CD14-positive monocyte (primary cell): ENCODE measurements at regions not wholly inside any gene's neighbourhood (a gene's known extent, or its start where the extent isn't known, plus 50 kb on each side); places are given as distances from the start of the nearest gene placed in this dataset.

Experiments used
- DNase-seq, 3 donors: peaks; one replicate each; pipeline ENCODE4 v3.0.0-alpha.2; 2011 to 2022
- H2AFZ ChIP-seq: 2 replicates; pipeline ENCODE4 v1.6.0; 2012; ENCODE audit warnings: mild to moderate bottlenecking, low read depth, low read length, inconsistent platforms; ENCODE audit not compliant: insufficient read depth, poor library complexity, severe bottlenecking
- H3K27ac ChIP-seq, 2 donors: 1 replicate in 1 of 2; 2 replicates in 1 of 2; pipeline ENCODE4 v1.5.1; 2012 to 2013; ENCODE audit warnings: low read length in 2 of 2, control low read depth in 1 of 2, inconsistent platforms in 1 of 2, low read depth in 1 of 2, mild to moderate bottlenecking in 1 of 2
- H3K27me3 ChIP-seq, 2 donors: one replicate each; pipeline versions ENCODE4 v1.6.0 to v1.6.1; 2011 to 2013; ENCODE audit warnings: low read length in 2 of 2; ENCODE audit not compliant: control insufficient read depth in 2 of 2, insufficient read depth in 2 of 2
- H3K36me3 ChIP-seq, 2 donors: replicated peaks in 1 of 2; 1 replicate in 1 of 2; 2 replicates in 1 of 2; pipeline versions ENCODE4 v1.5.1 to v1.6.1; 2012 to 2013; ENCODE audit warnings: low read length in 2 of 2, control low read depth in 1 of 2, inconsistent platforms in 1 of 2, mild to moderate bottlenecking in 1 of 2; ENCODE audit not compliant: insufficient read depth in 2 of 2, control insufficient read depth in 1 of 2
- H3K4me1 ChIP-seq, 2 donors: 1 replicate in 1 of 2; 2 replicates in 1 of 2; pipeline versions ENCODE4 v1.5.1 to v1.6.1; 2012 to 2013; ENCODE audit warnings: low read length in 2 of 2, control low read depth in 1 of 2, inconsistent platforms in 1 of 2, mild to moderate bottlenecking in 1 of 2, moderate library complexity in 1 of 2; ENCODE audit not compliant: insufficient read depth in 2 of 2, control insufficient read depth in 1 of 2
- H3K4me2 ChIP-seq: replicated peaks from 2 replicates; pipeline ENCODE3; 2012; ENCODE audit warnings: low read length, moderate library complexity, mild to moderate bottlenecking; ENCODE audit not compliant: poor library complexity, severe bottlenecking; ENCODE audit errors: extremely low read depth
- H3K4me3 ChIP-seq, 3 experiments: fragments of 200-600 bp in 1 of 3; sonication (generic) in 1 of 3; replicated peaks in 1 of 3; 1 replicate in 2 of 3; 2 replicates in 1 of 3; pipeline ENCODE4 v1.5.1; 2011 to 2013; ENCODE audit warnings: low read length in 3 of 3, mild to moderate bottlenecking in 3 of 3, control low read depth in 2 of 3, low read depth in 2 of 3, inconsistent platforms in 1 of 3, moderate library complexity in 1 of 3
- H3K79me2 ChIP-seq: 2 replicates; pipeline ENCODE4 v1.6.0; 2012; ENCODE audit warnings: mild to moderate bottlenecking, control low read depth, inconsistent platforms, low read length, moderate library complexity; ENCODE audit not compliant: insufficient read depth
- H3K9ac ChIP-seq: 2 replicates; pipeline ENCODE4 v1.6.0; 2017; ENCODE audit warnings: low read length, mild to moderate bottlenecking; ENCODE audit not compliant: insufficient read depth, poor library complexity, severe bottlenecking
- H3K9me3 ChIP-seq, 2 donors: replicated peaks in 1 of 2; 1 replicate in 1 of 2; 2 replicates in 1 of 2; pipeline versions ENCODE4 v1.5.1 to v1.6.1; 2012 to 2013; ENCODE audit warnings: low read length in 2 of 2, control low read depth in 1 of 2; ENCODE audit not compliant: control insufficient read depth in 1 of 2, insufficient read depth in 1 of 2
- H4K20me1 ChIP-seq: 2 replicates; pipeline ENCODE4 v1.6.0; 2012; ENCODE audit warnings: mild to moderate bottlenecking, low read length, control low read depth, moderate library complexity; ENCODE audit not compliant: insufficient read depth
- H3K27ac Mint-ChIP-seq, 7 donors: one replicate each; pipeline ENCODE4 v1.8.0; 2020; ENCODE audit warnings: mild to moderate bottlenecking in 7 of 7, mixed read lengths in 7 of 7, moderate library complexity in 6 of 7, inconsistent platforms in 2 of 7
- H3K27me3 Mint-ChIP-seq, 3 donors: one replicate each; pipeline ENCODE4 v1.8.0; 2021 to 2022; ENCODE audit warnings: low read depth in 3 of 3, mild to moderate bottlenecking in 3 of 3, mixed read lengths in 3 of 3, moderate library complexity in 3 of 3, inconsistent platforms in 1 of 3
- H3K36me3 Mint-ChIP-seq, 2 donors: one replicate each; pipeline ENCODE4 v1.8.0; 2020; ENCODE audit warnings: mixed read lengths in 2 of 2, inconsistent platforms in 1 of 2, mild to moderate bottlenecking in 1 of 2
- H3K4me1 Mint-ChIP-seq: one replicate; pipeline ENCODE4 v1.8.0; 2020; ENCODE audit warnings: mild to moderate bottlenecking, mixed read lengths
- H3K4me3 Mint-ChIP-seq, 2 donors: one replicate each; pipeline ENCODE4 v1.8.0; 2020; ENCODE audit warnings: mild to moderate bottlenecking in 2 of 2, mixed read lengths in 2 of 2, moderate library complexity in 1 of 2
- H3K9me3 Mint-ChIP-seq, 7 donors: one replicate each; pipeline ENCODE4 v1.8.0; 2020 to 2022; ENCODE audit warnings: mixed read lengths in 7 of 7, mild to moderate bottlenecking in 6 of 7, moderate library complexity in 6 of 7, inconsistent platforms in 2 of 7
- CTCF ChIP-seq: fragments of 200-600 bp; IDR thresholded peaks from one replicate; pipeline ENCODE4 v1.8.0; 2022; ENCODE audit warnings: antibody characterized with exemption, mild to moderate bottlenecking
- WGBS: methylation state at CpG from one replicate; pipeline ENCODE4 v1.1.5; 2013; ENCODE audit warnings: missing lambda C conversion rate; ENCODE audit not compliant: insufficient coverage; 5-methylcytosine and 5-hydroxymethylcytosine counted together
- intact Hi-C, 2 donors: fragments of 100-400 bp; cut with micrococcal nuclease; formaldehyde crosslinking; loops; one replicate each; pipeline versions ENCODE4 v1.15.0 to v1.15.1; 2023

- no peak overlapping the region for H3K9ac ChIP-seq
- H3K9me3 ChIP-seq: no peaks in the 10 kb centered on the region
- Mint-ChIP-seq H3K27ac (no peak overlapping the region), H3K4me1 (no peaks in the 10 kb centered on the region), H3K4me3 (no peak overlapping the region), H3K9me3 (peaks cover 0 to 2% (median 0%) of the 10 kb centered on the region in 7 donors), H3K27me3 (peaks cover 1 to 5% (median 3%) of the 10 kb centered on the region in 3 donors), H3K36me3 (no peaks in the 10 kb centered on the region)
- H3K27me3 ChIP-seq: no peaks in the 10 kb centered on the region
- DNase-seq: no peak
- no peak overlapping the region for H3K4me2 ChIP-seq
- 100% methylated on average over 1 of the region's 3 CpGs for WGBS
- H3K79me2 ChIP-seq: no peaks in the 10 kb centered on the region
- no peaks in the 10 kb centered on the region for H3K36me3 ChIP-seq
- no peaks in the 10 kb centered on the region for H4K20me1 ChIP-seq
- no peak overlapping the region for H3K4me3 ChIP-seq
- H3K27ac ChIP-seq: no peak overlapping the region
- TF ChIP-seq CTCF: no peak
- H3K4me1 ChIP-seq: no peaks in the 10 kb centered on the region
- intact Hi-C loops: no loop called here
- H2AFZ ChIP-seq: no peak overlapping the region
These were observed 278.1 kb downstream of the SH3GL2 start for GRCh38 chr9:17856995-17857394.

GRCh38 chr9:17859228-17859627 is 280.4 kb downstream of the SH3GL2 start:
- Histone ChIP-seq H3K27ac (no peak overlapping the region), H4K20me1 (no peaks in the 10 kb centered on the region), H3K36me3 (no peaks in the 10 kb centered on the region), H3K4me1 (no peaks in the 10 kb centered on the region), H3K9me3 (no peaks in the 10 kb centered on the region), H3K27me3 (no peaks in the 10 kb centered on the region), H3K4me3 (no peak overlapping the region), H3K79me2 (no peaks in the 10 kb centered on the region), H2AFZ (no peak overlapping the region), H3K9ac (no peak overlapping the region), H3K4me2 (no peak overlapping the region)
- WGBS: no CpG with 5 or more reads among the region's 3 CpGs
- no peaks in the 10 kb centered on the region for H3K4me1 Mint-ChIP-seq
- no peaks in the 10 kb centered on the region for H3K36me3 Mint-ChIP-seq
- intact Hi-C loops: no loop called here
- TF ChIP-seq CTCF: no peak
- peak overlapping the region in 1 of 7 donors; percentile 65 for H3K27ac Mint-ChIP-seq
- no peak for DNase-seq
- no peak overlapping the region for H3K4me3 Mint-ChIP-seq
- peaks cover 0 to 3% (median 0%) of the 10 kb centered on the region in 7 donors for H3K9me3 Mint-ChIP-seq
- H3K27me3 Mint-ChIP-seq: peaks cover 1 to 5% (median 1%) of the 10 kb centered on the region in 3 donors
